ENCODE measurements at regions not wholly inside any gene's neighbourhood (a gene's known extent, or its start where the extent isn't known, plus 50 kb on each side); places are given as distances from the start of the nearest gene placed in this dataset.

DNA sequence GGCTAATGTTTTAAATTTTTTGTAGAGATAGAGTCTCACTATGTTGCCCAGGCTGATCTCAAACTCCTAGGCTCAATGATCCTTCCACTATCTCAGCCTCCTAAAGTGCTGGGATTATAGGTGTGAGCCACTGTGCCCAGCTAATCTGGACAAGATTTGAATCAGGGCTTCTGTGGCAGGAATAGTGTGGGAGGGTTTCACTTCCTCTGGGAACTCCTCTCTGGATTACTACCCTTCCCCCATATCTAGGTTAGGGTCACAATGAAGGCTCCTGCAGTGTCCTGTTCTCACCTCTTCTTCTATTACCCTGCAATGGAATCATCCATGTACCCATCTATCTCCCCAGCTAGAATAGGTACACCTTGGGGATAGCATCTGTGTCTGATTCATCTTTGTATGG is 133.6 kb upstream of the RAB4A start:
- Mint-ChIP-seq H3K4me3 (no peak overlapping the region), H3K36me3 (ENCODE audit: low read depth) (peaks cover 28% of the 10 kb centered on the region), H3K9me3 (peaks cover 30% of the 10 kb centered on the region), H3K27ac (no peak overlapping the region), H3K27me3 (ENCODE audit: insufficient read depth, low read depth, poor library complexity) (peaks cover 4% of the 10 kb centered on the region), H3K4me1 (peaks cover 3% of the 10 kb centered on the region; the same call in 1 of the 3 replicates)
- ATAC-seq (no peak), DNase-seq (ENCODE audit: low spot score) (no peak)
- no peak overlapping the region for H3K4me3 ChIP-seq
- H3K4me2 ChIP-seq: no peak overlapping the region
- no peaks in the 10 kb centered on the region for H3K4me1 ChIP-seq (ENCODE audit: insufficient read depth)
- no peaks in the 10 kb centered on the region for H3K27me3 ChIP-seq (ENCODE audit: insufficient read depth)
- peaks cover 13% of the 10 kb centered on the region; the same call in 1 of the 2 replicates for H3K9me2 ChIP-seq (ENCODE audit: insufficient read depth)
- no peak overlapping the region for H3K27ac ChIP-seq (ENCODE audit: low read depth)
- no peaks in the 10 kb centered on the region for H3F3A ChIP-seq (replicated peaks; ENCODE audit: low read depth)
- no peaks in the 10 kb centered on the region for H3K79me2 ChIP-seq (replicated peaks; ENCODE audit: insufficient read depth)
- H3K36me3 ChIP-seq (ENCODE audit: insufficient read depth): peaks cover 5% of the 10 kb centered on the region; the same call in 1 of the 2 replicates
- TF ChIP-seq, protein P1, sequence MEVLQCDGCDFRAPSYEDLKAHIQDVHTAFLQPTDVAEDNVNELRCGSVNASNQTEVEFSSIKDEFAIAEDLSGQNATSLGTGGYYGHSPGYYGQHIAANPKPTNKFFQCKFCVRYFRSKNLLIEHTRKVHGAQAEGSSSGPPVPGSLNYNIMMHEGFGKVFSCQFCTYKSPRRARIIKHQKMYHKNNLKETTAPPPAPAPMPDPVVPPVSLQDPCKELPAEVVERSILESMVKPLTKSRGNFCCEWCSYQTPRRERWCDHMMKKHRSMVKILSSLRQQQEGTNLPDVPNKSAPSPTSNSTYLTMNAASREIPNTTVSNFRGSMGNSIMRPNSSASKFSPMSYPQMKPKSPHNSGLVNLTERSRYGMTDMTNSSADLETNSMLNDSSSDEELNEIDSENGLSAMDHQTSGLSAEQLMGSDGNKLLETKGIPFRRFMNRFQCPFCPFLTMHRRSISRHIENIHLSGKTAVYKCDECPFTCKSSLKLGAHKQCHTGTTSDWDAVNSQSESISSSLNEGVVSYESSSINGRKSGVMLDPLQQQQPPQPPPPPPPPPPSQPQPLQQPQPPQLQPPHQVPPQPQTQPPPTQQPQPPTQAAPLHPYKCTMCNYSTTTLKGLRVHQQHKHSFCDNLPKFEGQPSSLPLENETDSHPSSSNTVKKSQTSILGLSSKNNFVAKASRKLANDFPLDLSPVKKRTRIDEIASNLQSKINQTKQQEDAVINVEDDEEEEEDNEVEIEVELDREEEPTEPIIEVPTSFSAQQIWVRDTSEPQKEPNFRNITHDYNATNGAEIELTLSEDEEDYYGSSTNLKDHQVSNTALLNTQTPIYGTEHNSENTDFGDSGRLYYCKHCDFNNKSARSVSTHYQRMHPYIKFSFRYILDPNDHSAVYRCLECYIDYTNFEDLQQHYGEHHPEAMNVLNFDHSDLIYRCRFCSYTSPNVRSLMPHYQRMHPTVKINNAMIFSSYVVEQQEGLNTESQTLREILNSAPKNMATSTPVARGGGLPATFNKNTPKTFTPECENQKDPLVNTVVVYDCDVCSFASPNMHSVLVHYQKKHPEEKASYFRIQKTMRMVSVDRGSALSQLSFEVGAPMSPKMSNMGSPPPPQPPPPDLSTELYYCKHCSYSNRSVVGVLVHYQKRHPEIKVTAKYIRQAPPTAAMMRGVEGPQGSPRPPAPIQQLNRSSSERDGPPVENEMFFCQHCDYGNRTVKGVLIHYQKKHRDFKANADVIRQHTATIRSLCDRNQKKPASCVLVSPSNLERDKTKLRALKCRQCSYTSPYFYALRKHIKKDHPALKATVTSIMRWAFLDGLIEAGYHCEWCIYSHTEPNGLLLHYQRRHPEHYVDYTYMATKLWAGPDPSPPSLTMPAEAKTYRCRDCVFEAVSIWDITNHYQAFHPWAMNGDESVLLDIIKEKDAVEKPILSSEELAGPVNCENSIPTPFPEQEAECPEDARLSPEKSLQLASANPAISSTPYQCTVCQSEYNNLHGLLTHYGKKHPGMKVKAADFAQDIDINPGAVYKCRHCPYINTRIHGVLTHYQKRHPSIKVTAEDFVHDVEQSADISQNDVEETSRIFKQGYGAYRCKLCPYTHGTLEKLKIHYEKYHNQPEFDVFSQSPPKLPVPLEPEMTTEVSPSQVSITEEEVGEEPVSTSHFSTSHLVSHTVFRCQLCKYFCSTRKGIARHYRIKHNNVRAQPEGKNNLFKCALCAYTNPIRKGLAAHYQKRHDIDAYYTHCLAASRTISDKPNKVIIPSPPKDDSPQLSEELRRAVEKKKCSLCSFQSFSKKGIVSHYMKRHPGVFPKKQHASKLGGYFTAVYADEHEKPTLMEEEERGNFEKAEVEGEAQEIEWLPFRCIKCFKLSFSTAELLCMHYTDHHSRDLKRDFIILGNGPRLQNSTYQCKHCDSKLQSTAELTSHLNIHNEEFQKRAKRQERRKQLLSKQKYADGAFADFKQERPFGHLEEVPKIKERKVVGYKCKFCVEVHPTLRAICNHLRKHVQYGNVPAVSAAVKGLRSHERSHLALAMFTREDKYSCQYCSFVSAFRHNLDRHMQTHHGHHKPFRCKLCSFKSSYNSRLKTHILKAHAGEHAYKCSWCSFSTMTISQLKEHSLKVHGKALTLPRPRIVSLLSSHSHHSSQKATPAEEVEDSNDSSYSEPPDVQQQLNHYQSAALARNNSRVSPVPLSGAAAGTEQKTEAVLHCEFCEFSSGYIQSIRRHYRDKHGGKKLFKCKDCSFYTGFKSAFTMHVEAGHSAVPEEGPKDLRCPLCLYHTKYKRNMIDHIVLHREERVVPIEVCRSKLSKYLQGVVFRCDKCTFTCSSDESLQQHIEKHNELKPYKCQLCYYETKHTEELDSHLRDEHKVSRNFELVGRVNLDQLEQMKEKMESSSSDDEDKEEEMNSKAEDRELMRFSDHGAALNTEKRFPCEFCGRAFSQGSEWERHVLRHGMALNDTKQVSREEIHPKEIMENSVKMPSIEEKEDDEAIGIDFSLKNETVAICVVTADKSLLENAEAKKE (CRISPR knock-in tag; IDR thresholded peaks at IDR 0.05): no peak
- TF ChIP-seq ZNF114 (CRISPR knock-in tag; IDR thresholded peaks at IDR 0.05) (no peak), POLR2AphosphoS5 (IDR thresholded peaks at IDR 0.05; ENCODE audit: low read depth) (no peak), EZH2 (IDR thresholded peaks at IDR 0.05; ENCODE audit: low read depth, unreplicated experiment) (no peak), EZH2phosphoT487 (IDR thresholded peaks at IDR 0.05; ENCODE audit: unreplicated experiment) (no peak), STAT1 (IDR thresholded peaks at IDR 0.05; ENCODE audit: unreplicated experiment) (no peak), ZNF331 (CRISPR knock-in tag; IDR thresholded peaks at IDR 0.05; ENCODE audit: low read depth) (no peak), NANOG (IDR thresholded peaks at IDR 0.05; ENCODE audit: borderline replicate concordance) (no peak), JUNB (IDR thresholded peaks at IDR 0.05; ENCODE audit: unreplicated experiment) (no peak), CREB1 (CRISPR knock-in tag; IDR thresholded peaks at IDR 0.05; ENCODE audit: low read depth) (no peak)
- TF ChIP-seq, protein P2, sequence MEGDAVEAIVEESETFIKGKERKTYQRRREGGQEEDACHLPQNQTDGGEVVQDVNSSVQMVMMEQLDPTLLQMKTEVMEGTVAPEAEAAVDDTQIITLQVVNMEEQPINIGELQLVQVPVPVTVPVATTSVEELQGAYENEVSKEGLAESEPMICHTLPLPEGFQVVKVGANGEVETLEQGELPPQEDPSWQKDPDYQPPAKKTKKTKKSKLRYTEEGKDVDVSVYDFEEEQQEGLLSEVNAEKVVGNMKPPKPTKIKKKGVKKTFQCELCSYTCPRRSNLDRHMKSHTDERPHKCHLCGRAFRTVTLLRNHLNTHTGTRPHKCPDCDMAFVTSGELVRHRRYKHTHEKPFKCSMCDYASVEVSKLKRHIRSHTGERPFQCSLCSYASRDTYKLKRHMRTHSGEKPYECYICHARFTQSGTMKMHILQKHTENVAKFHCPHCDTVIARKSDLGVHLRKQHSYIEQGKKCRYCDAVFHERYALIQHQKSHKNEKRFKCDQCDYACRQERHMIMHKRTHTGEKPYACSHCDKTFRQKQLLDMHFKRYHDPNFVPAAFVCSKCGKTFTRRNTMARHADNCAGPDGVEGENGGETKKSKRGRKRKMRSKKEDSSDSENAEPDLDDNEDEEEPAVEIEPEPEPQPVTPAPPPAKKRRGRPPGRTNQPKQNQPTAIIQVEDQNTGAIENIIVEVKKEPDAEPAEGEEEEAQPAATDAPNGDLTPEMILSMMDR (conservative IDR thresholded peaks at IDR 0.05; ENCODE audit: low read depth in 2 of 2): no peak
- TF ChIP-seq, protein P3, sequence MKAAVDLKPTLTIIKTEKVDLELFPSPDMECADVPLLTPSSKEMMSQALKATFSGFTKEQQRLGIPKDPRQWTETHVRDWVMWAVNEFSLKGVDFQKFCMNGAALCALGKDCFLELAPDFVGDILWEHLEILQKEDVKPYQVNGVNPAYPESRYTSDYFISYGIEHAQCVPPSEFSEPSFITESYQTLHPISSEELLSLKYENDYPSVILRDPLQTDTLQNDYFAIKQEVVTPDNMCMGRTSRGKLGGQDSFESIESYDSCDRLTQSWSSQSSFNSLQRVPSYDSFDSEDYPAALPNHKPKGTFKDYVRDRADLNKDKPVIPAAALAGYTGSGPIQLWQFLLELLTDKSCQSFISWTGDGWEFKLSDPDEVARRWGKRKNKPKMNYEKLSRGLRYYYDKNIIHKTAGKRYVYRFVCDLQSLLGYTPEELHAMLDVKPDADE (IDR thresholded peaks at IDR 0.05): no peak
- TF ChIP-seq, protein P4, sequence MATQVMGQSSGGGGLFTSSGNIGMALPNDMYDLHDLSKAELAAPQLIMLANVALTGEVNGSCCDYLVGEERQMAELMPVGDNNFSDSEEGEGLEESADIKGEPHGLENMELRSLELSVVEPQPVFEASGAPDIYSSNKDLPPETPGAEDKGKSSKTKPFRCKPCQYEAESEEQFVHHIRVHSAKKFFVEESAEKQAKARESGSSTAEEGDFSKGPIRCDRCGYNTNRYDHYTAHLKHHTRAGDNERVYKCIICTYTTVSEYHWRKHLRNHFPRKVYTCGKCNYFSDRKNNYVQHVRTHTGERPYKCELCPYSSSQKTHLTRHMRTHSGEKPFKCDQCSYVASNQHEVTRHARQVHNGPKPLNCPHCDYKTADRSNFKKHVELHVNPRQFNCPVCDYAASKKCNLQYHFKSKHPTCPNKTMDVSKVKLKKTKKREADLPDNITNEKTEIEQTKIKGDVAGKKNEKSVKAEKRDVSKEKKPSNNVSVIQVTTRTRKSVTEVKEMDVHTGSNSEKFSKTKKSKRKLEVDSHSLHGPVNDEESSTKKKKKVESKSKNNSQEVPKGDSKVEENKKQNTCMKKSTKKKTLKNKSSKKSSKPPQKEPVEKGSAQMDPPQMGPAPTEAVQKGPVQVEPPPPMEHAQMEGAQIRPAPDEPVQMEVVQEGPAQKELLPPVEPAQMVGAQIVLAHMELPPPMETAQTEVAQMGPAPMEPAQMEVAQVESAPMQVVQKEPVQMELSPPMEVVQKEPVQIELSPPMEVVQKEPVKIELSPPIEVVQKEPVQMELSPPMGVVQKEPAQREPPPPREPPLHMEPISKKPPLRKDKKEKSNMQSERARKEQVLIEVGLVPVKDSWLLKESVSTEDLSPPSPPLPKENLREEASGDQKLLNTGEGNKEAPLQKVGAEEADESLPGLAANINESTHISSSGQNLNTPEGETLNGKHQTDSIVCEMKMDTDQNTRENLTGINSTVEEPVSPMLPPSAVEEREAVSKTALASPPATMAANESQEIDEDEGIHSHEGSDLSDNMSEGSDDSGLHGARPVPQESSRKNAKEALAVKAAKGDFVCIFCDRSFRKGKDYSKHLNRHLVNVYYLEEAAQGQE (IDR thresholded peaks at IDR 0.05; ENCODE audit: unreplicated experiment): no peak
- no peaks in the 10 kb centered on the region for H4K20me1 ChIP-seq (replicated peaks; ENCODE audit: insufficient read depth)
- H2AFZ ChIP-seq: no peak overlapping the region

Data from GM23338 (cell line).